ENCODE measurements at regions not wholly inside any gene's neighbourhood (a gene's known extent, or its start where the extent isn't known, plus 50 kb on each side); places are given as distances from the start of the nearest gene placed in this dataset.

GRCh38 chr1:199644912-199645311 lies 382.6 kb upstream of the NR5A2 start:
- H2AFZ ChIP-seq (ENCODE audit: low read depth, low read length): no peak overlapping the region
- no peak overlapping the region for H3K9ac ChIP-seq (ENCODE audit: low read length)
- H4K20me1 ChIP-seq (ENCODE audit: insufficient read depth, low read length): no peaks in the 10 kb centered on the region
- peaks cover 15% of the 10 kb centered on the region for H3K4me1 ChIP-seq (ENCODE audit: low read length)
- no peaks in the 10 kb centered on the region for H3K36me3 ChIP-seq (replicated peaks; ENCODE audit: low read depth, low read length)
- no peak overlapping the region for H3K27ac ChIP-seq (ENCODE audit: low read length)
- TF ChIP-seq CTCF (IDR thresholded peaks at IDR 0.05; ENCODE audit: low read depth, low read length): no peak
- no peaks in the 10 kb centered on the region for H3K27me3 ChIP-seq (ENCODE audit: low read depth, low read length)
- no peaks in the 10 kb centered on the region for H3K79me2 ChIP-seq (ENCODE audit: low read length)
- no peak overlapping the region for H3K4me3 ChIP-seq (ENCODE audit: low read length)
- no peak overlapping the region for H3K4me2 ChIP-seq (ENCODE audit: low read length)
- H3K9me3 ChIP-seq (ENCODE audit: insufficient read depth, low read length): no peaks in the 10 kb centered on the region

GRCh38 chr1:199646761-199647160 lies 380.7 kb upstream of the NR5A2 start:
- Histone ChIP-seq H3K9ac (ENCODE audit: low read length) (no peak overlapping the region), H3K4me1 (ENCODE audit: low read length) (peaks cover 15% of the 10 kb centered on the region), H3K4me3 (ENCODE audit: low read length) (no peak overlapping the region), H3K36me3 (replicated peaks; ENCODE audit: low read depth, low read length) (no peaks in the 10 kb centered on the region), H3K9me3 (ENCODE audit: insufficient read depth, low read length) (no peaks in the 10 kb centered on the region), H3K4me2 (ENCODE audit: low read length) (no peak overlapping the region), H4K20me1 (ENCODE audit: insufficient read depth, low read length) (no peaks in the 10 kb centered on the region), H3K27ac (ENCODE audit: low read length) (no peak overlapping the region), H3K27me3 (ENCODE audit: low read depth, low read length) (no peaks in the 10 kb centered on the region), H3K79me2 (ENCODE audit: low read length) (no peaks in the 10 kb centered on the region), H2AFZ (ENCODE audit: low read depth, low read length) (no peak overlapping the region)
- TF ChIP-seq CTCF (IDR thresholded peaks at IDR 0.05; ENCODE audit: low read depth, low read length) (no peak), EZH2phosphoT487 (IDR thresholded peaks at IDR 0.05; ENCODE audit: low read depth) (no peak)

- Histone ChIP-seq H3K4me1 (ENCODE audit: low read length) (no peaks in the 10 kb centered on the region), H2AFZ (ENCODE audit: low read depth, low read length) (no peak overlapping the region), H3K4me3 (ENCODE audit: low read length) (no peak overlapping the region), H3K36me3 (replicated peaks; ENCODE audit: low read depth, low read length) (no peaks in the 10 kb centered on the region), H3K9me3 (ENCODE audit: insufficient read depth, low read length) (no peaks in the 10 kb centered on the region), H4K20me1 (ENCODE audit: insufficient read depth, low read length) (no peaks in the 10 kb centered on the region), H3K9ac (ENCODE audit: low read length) (no peak overlapping the region), H3K27ac (ENCODE audit: low read length) (no peak overlapping the region), H3K79me2 (ENCODE audit: low read length) (no peaks in the 10 kb centered on the region), H3K27me3 (ENCODE audit: low read depth, low read length) (peaks cover 13% of the 10 kb centered on the region; the same call in 1 of the 2 replicates), H3K4me2 (ENCODE audit: low read length) (no peak overlapping the region)
- no peak for TF ChIP-seq EZH2phosphoT487 (IDR thresholded peaks at IDR 0.05; ENCODE audit: low read depth)
- no peak for TF ChIP-seq CTCF (IDR thresholded peaks at IDR 0.05; ENCODE audit: low read depth, low read length)
Observed at GRCh38 chr1:199657449-199657848, 370.1 kb upstream of the NR5A2 start.

GRCh38 chr1:199660071-199660470 lies 367.4 kb upstream of the NR5A2 start:
- no peak overlapping the region for H3K9ac ChIP-seq (ENCODE audit: low read length)
- no peak for TF ChIP-seq CTCF (IDR thresholded peaks at IDR 0.05; ENCODE audit: low read depth, low read length)
- no peak for TF ChIP-seq EZH2phosphoT487 (IDR thresholded peaks at IDR 0.05; ENCODE audit: low read depth)
- no peaks in the 10 kb centered on the region for H3K36me3 ChIP-seq (replicated peaks; ENCODE audit: low read depth, low read length)
- no peaks in the 10 kb centered on the region for H4K20me1 ChIP-seq (ENCODE audit: insufficient read depth, low read length)
- H3K4me1 ChIP-seq (ENCODE audit: low read length): no peaks in the 10 kb centered on the region
- H3K27me3 ChIP-seq (ENCODE audit: low read depth, low read length): peaks cover 13% of the 10 kb centered on the region; the same call in 1 of the 2 replicates
- no peaks in the 10 kb centered on the region for H3K9me3 ChIP-seq (ENCODE audit: insufficient read depth, low read length)
- no peak overlapping the region for H2AFZ ChIP-seq (ENCODE audit: low read depth, low read length)
- no peak overlapping the region for H3K4me2 ChIP-seq (ENCODE audit: low read length)
- no peak overlapping the region for H3K4me3 ChIP-seq (ENCODE audit: low read length)
- no peak overlapping the region for H3K27ac ChIP-seq (ENCODE audit: low read length)
- H3K79me2 ChIP-seq (ENCODE audit: low read length): no peaks in the 10 kb centered on the region

Measured in OCI-LY3 (cell line).